Kidney (tissue), 13 donors: ENCODE measurements at regions not wholly inside any gene's neighbourhood (a gene's known extent, or its start where the extent isn't known, plus 50 kb on each side); places are given as distances from the start of the nearest gene placed in this dataset.

Source experiments
- DNase-seq, 5 donors: peaks; one replicate each; pipeline ENCODE4 v3.0.0-alpha.2; 2013 to 2020
- FAIRE-seq: peaks from 2 replicates; lab custom pipeline; 2012; peaks lifted over from hg19 to GRCh38; lab: Jason Lieb, UNC
- H3K27ac ChIP-seq, 2 donors: one replicate each; pipeline ENCODE4 v1.7.0; 2013; ENCODE audit warnings: low read depth in 2 of 2, low read length in 2 of 2, inconsistent platforms in 1 of 2
- H3K27me3 ChIP-seq: one replicate; pipeline ENCODE4 v1.7.1; 2013; ENCODE audit warnings: low read length, inconsistent platforms; ENCODE audit not compliant: control insufficient read depth, insufficient read depth
- H3K36me3 ChIP-seq, 3 donors: one replicate each; pipeline versions ENCODE4 v1.7.0 to v1.7.1; 2013; ENCODE audit warnings: low read length in 3 of 3, control low read depth in 1 of 3, inconsistent platforms in 1 of 3; ENCODE audit not compliant: insufficient read depth in 3 of 3, control insufficient read depth in 2 of 3
- H3K4me1 ChIP-seq, 3 donors: one replicate each; pipeline versions ENCODE4 v1.7.0 to v1.7.1; 2013; ENCODE audit warnings: low read length in 3 of 3, inconsistent platforms in 1 of 3, low read depth in 1 of 3; ENCODE audit not compliant: control insufficient read depth in 2 of 3, insufficient read depth in 2 of 3
- H3K4me3 ChIP-seq, 3 donors: one replicate each; pipeline versions ENCODE4 v1.7.0 to v1.8.1; 2013; ENCODE audit warnings: low read length in 3 of 3, control low read depth in 1 of 3, inconsistent platforms in 1 of 3
- H3K9ac ChIP-seq, 3 donors: one replicate each; pipeline versions ENCODE4 v1.7.0 to v1.7.1; 2013; ENCODE audit warnings: low read length in 3 of 3, control low read depth in 1 of 3, inconsistent platforms in 1 of 3
- H3K9me3 ChIP-seq, 3 donors: one replicate each; pipeline versions ENCODE4 v1.7.0 to v1.7.1; 2013; ENCODE audit warnings: low read length in 3 of 3, control low read depth in 1 of 3, inconsistent platforms in 1 of 3; ENCODE audit not compliant: control insufficient read depth in 2 of 3, insufficient read depth in 1 of 3
- intact Hi-C: fragments of 100-400 bp; cut with DNase I; formaldehyde crosslinking; loops from one replicate; pipeline ENCODE4 v1.11.1; 2022
- TF ChIP-seq, protein P1 (sequence below): IDR thresholded peaks from 3 replicates; pipeline ENCODE4 v1.5.1; 2012; ENCODE audit warnings: mild to moderate bottlenecking, moderate library complexity, borderline replicate concordance; ENCODE audit not compliant: insufficient read depth; ENCODE audit errors: extremely low read depth
- donor health status: control.
- donor health status: control.
- donor health status: control.
- donor health status: control.
- donor health status: control.
- donor health status: DM: yes; HTN: yes; CAD: no.
- donor health status: Normal renal cell carcinoma (clear cell type).

DNA sequence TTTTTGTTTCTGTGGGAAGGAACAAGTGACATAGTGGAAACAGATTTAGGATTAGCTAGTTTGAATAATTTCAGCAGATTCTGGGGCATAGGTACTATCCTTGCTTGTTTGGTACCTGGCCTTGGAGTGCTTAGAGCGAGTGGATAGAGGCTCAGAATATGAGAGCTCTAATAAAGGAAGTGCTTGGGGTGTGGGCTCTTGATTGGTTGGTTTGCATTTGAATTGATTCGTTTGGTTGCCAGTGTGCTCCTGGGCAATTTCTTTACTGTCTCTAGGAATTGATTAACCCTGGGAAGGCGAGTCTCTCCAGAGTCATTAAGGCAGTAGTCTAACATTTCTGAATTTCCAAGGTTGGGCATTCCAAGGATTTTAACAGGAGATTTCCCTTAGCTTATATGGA lies 98.0 kb downstream of the DTWD1 start:
- Histone ChIP-seq H3K4me3 (no peak overlapping the region), H3K27ac (peak overlapping the region in 1 of 2 donors; percentile 24), H3K9me3 (no peaks in the 10 kb centered on the region), H3K4me1 (no peaks in the 10 kb centered on the region), H3K9ac (no peak overlapping the region), H3K27me3 (no peaks in the 10 kb centered on the region), H3K36me3 (no peaks in the 10 kb centered on the region)
- DNase-seq (no peak), FAIRE-seq (no peak)
- TF ChIP-seq, protein P1, sequence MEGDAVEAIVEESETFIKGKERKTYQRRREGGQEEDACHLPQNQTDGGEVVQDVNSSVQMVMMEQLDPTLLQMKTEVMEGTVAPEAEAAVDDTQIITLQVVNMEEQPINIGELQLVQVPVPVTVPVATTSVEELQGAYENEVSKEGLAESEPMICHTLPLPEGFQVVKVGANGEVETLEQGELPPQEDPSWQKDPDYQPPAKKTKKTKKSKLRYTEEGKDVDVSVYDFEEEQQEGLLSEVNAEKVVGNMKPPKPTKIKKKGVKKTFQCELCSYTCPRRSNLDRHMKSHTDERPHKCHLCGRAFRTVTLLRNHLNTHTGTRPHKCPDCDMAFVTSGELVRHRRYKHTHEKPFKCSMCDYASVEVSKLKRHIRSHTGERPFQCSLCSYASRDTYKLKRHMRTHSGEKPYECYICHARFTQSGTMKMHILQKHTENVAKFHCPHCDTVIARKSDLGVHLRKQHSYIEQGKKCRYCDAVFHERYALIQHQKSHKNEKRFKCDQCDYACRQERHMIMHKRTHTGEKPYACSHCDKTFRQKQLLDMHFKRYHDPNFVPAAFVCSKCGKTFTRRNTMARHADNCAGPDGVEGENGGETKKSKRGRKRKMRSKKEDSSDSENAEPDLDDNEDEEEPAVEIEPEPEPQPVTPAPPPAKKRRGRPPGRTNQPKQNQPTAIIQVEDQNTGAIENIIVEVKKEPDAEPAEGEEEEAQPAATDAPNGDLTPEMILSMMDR: no peak
- intact Hi-C loops: no loop called here

DNA sequence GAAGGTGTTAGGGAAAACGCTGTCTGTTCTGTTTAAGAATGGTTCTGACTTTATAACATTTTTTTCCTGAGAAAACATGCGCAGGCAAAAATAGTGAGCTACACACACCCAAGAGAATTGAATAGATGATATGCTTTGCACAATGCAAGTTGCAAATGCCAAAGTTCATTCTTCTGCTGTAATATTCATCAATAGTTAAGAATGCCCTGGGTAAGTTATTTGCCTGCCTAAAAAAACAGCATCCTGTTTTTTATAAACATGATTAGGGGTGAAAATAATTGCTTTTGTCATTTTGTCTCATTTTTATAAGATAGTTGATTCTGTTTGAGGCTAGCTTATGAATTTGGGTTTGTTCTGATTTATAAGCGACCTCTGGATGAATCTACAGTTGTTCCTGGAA lies 99.4 kb downstream of the DTWD1 start:
- no peak overlapping the region for H3K27ac ChIP-seq
- H3K4me3 ChIP-seq: no peak overlapping the region
- no peaks in the 10 kb centered on the region for H3K9me3 ChIP-seq
- no peaks in the 10 kb centered on the region for H3K27me3 ChIP-seq
- FAIRE-seq (no peak), DNase-seq (no peak)
- TF ChIP-seq, protein P1: no peak
- H3K4me1 ChIP-seq: no peaks in the 10 kb centered on the region
- no peaks in the 10 kb centered on the region for H3K36me3 ChIP-seq
- no peak overlapping the region for H3K9ac ChIP-seq
- intact Hi-C loops: no loop called here

DNA sequence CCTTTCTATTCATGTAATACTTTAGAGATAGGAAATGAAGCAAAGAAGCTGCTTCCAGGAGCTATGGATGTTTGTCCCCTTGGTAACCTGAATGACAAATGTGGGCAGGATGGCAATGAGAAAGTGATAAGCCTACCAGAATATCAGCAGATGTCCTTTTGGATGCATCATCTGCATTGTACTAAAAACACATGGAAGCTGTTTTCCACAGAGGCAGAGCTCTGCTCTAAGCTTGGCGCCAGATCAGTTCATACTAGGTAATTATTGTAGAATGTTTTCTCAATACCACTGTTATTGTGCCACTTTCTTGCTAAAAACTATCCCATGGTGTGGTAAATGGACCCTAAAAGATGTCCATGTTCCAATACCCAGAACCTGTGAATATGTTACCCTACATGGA lies 100.2 kb downstream of the DTWD1 start:
- Histone ChIP-seq H3K27ac (no peak overlapping the region), H3K27me3 (no peaks in the 10 kb centered on the region), H3K9ac (no peak overlapping the region), H3K4me1 (no peaks in the 10 kb centered on the region), H3K9me3 (no peaks in the 10 kb centered on the region), H3K4me3 (no peak overlapping the region), H3K36me3 (no peaks in the 10 kb centered on the region)
- DNase-seq: no peak
- intact Hi-C loops: no loop called here
- TF ChIP-seq, protein P1: no peak
- no peak for FAIRE-seq

DNA sequence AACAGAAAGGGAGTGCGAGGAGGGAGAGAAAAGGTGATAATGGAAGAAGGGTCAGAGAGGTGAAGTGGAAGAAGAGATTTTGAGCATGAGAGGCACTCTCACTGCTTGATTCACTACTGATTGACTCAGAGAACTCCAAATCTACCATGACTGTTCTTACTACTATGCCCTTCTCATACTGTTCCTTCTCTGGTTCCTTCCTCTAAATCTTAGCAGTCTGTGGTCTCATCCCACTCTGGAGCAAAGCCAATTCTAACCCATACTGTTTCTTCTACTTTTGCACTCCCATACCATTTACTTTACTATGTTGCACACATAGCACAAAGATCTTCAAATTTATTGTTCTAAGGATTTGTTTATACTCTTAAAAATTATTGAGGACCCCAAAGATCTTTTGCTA lies 100.8 kb downstream of the DTWD1 start:
- Histone ChIP-seq H3K9me3 (no peaks in the 10 kb centered on the region), H3K4me1 (no peaks in the 10 kb centered on the region), H3K27me3 (no peaks in the 10 kb centered on the region), H3K9ac (no peak overlapping the region), H3K36me3 (no peaks in the 10 kb centered on the region), H3K27ac (no peak overlapping the region), H3K4me3 (no peak overlapping the region)
- TF ChIP-seq, protein P1: no peak
- intact Hi-C loops: no loop called here
- peak in 1 of 5 donors; percentile 9 for DNase-seq
- no peak for FAIRE-seq
